HUES64 (cell line): ENCODE measurements at regions not wholly inside any gene's neighbourhood (a gene's known extent, or its start where the extent isn't known, plus 50 kb on each side); places are given as distances from the start of the nearest gene placed in this dataset.
"Not testable (repeated sequence)": the region's sequence is repeated elsewhere in the genome, so short reads cannot be mapped to it uniquely, and the experiment has no call there.

Source experiments
- H3K27ac ChIP-seq: 2 replicates; pipeline ENCODE4 v1.7.0; 2013; ENCODE audit warnings: low read depth, low read length, inconsistent platforms
- H3K27me3 ChIP-seq: 2 replicates; pipeline ENCODE4 v1.6.1; 2013; ENCODE audit warnings: mild to moderate bottlenecking, low read length; ENCODE audit not compliant: insufficient read depth
- H3K36me3 ChIP-seq: 2 replicates; pipeline ENCODE4 v1.6.1; 2013; ENCODE audit warnings: mild to moderate bottlenecking, low read length; ENCODE audit not compliant: insufficient read depth
- H3K4me1 ChIP-seq: 2 replicates; pipeline ENCODE4 v1.6.1; 2013; ENCODE audit warnings: mild to moderate bottlenecking, low read length, moderate library complexity; ENCODE audit not compliant: insufficient read depth
- H3K4me3 ChIP-seq: 2 replicates; pipeline ENCODE4 v1.5.1; 2013; ENCODE audit warnings: mild to moderate bottlenecking, low read length, moderate library complexity
- H3K9ac ChIP-seq: 2 replicates; pipeline ENCODE4 v1.6.1; 2013; ENCODE audit warnings: mild to moderate bottlenecking, low read depth, low read length
- H3K9me3 ChIP-seq: 2 replicates; pipeline ENCODE4 v1.6.1; 2013; ENCODE audit warnings: low read depth, low read length; ENCODE audit not compliant: insufficient read depth
- WGBS: fragments of 150-250, 120-280 bp; methylation state at CpG from one replicate; pipeline ENCODE4 v1.1.7; 2013; ENCODE audit warnings: missing lambda C conversion rate; 5-methylcytosine and 5-hydroxymethylcytosine counted together

DNA sequence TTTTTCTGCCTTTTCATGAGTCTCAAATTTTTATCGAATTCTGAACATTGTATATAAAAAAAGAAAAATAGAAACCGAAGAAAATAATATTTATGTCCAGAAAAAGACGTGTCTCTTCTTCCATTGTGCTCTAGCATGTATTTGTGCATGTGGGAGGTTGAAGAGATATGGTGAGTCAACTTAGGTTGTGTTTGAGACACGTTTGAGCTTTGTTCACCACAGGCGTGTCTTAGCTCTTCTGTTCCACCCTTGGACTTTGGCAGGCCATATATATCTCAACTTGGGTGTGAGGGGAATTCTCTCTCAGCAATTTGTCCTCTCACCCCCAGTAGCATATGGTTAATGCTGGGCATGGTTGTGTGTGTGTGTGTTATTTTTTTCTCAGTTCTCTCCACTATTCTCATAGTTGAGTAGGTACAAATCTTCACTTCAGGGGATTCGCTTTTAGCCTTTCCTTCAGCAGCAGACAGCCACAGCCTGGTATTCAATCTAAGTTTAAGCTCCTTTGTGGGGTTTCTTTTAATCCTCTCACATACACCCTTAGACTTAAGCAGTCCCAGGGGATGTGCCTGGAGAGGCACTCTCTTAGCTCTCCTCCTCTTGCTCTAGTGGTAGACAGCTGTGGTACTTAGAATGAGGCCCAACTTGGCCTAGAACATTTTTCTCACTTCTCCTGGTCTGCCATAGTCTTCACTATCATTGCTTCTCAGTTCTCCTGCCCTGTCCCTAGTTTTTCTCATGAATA lies 286.5 kb upstream of the RBMS3 start:
- 87% methylated on average over 4 of the region's 6 CpGs for WGBS

DNA sequence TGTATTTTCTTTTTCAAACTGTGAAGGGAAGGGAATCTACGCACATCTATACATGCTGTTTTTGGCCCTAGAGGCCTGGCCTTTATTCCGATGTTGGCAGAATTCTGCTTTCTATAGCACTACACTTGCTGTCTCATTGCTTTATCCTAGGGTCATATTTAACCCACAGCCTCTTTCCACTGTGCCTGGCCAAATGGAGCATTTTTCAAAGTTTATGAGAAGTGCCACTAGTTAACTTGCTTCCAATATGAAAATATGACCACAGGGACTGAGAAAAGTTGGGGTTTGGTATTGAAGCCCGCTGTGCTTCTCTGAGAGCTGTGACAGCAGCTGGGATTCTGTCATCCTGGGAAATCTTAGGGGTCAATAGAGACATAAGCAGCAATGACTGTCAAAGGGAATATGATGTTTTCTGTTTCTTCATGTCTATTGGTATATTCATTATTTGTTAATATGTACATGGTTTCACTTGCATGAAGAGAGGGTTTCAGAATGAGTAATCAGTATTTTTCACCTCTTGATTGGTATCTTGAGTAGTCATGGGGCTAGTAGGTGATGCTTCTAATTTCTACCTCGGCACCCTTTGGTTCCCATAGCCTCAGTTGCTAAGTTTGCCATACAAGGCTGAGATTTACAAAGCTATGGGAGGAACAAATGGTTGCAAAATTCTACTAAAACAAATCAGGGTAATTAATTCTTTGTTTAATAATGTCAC lies 275.8 kb upstream of the RBMS3 start:
- H3K4me3 ChIP-seq: no peak overlapping the region
- 98% methylated on average over 4 of the region's 4 CpGs for WGBS
- H3K9me3 ChIP-seq: no peaks in the 10 kb centered on the region
- H3K27ac ChIP-seq: no peak overlapping the region
- no peaks in the 10 kb centered on the region for H3K36me3 ChIP-seq
- H3K9ac ChIP-seq: no peak overlapping the region
- no peaks in the 10 kb centered on the region for H3K27me3 ChIP-seq
- H3K4me1 ChIP-seq: no peaks in the 10 kb centered on the region

More for the DNA sequence above, 286.5 kb upstream of the RBMS3 start:
- Histone ChIP-seq H3K36me3 (no peaks in the 10 kb centered on the region), H3K4me1 (no peaks in the 10 kb centered on the region), H3K27ac (no peak overlapping the region), H3K9me3 (peaks cover 5% of the 10 kb centered on the region; the same call in 1 of the 2 replicates), H3K4me3 (no peak overlapping the region), H3K27me3 (no peaks in the 10 kb centered on the region), H3K9ac (no peak overlapping the region)

DNA sequence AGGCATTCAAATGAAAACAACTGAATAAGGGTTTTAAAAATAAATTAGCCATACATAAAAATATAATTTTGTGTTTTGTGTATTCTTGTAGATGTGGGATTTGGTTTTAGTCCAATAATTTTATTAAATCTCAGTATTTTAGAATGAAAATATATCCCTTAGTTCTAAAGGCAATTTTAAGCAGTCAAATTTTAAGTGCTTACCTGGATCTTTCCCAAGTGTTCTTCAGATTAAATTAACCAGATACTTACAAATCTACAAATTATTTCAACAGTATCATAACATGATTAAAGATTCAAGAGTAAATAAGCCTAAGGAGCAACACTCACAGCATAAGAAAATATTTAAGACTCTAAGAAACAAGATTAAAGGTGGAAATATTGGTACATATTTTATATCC lies 275.0 kb upstream of the RBMS3 start:
- H3K27me3 ChIP-seq: no peaks in the 10 kb centered on the region
- no peaks in the 10 kb centered on the region for H3K36me3 ChIP-seq
- H3K27ac ChIP-seq: no peak overlapping the region
- H3K4me1 ChIP-seq: no peaks in the 10 kb centered on the region
- no peaks in the 10 kb centered on the region for H3K9me3 ChIP-seq
- H3K9ac ChIP-seq: no peak overlapping the region
- no peak overlapping the region for H3K4me3 ChIP-seq

DNA sequence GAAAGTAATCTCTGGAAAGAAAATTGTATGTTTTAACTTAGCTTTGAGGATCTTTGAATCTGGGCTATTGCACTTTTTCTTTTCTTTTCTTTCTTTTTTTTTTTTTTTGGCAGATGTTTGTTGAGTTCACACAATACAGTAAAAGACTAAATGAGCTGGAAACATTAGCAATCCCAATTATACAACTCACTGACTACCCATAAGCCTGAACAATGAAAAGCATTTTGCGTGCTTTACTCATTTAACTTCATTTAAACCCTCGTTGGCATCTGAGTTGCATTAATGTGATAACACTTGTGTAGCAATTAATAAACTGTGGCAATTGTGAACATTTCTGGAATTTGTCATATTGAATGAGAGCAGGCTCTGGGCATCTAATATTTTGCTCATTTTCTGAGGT lies 269.4 kb upstream of the RBMS3 start:
- Histone ChIP-seq H3K27ac (no peak overlapping the region), H3K4me1 (no peaks in the 10 kb centered on the region), H3K9me3 (no peaks in the 10 kb centered on the region), H3K27me3 (no peaks in the 10 kb centered on the region), H3K36me3 (no peaks in the 10 kb centered on the region), H3K9ac (no peak overlapping the region), H3K4me3 (no peak overlapping the region)
- 89% methylated on average over 1 of the region's 2 CpGs for WGBS

DNA sequence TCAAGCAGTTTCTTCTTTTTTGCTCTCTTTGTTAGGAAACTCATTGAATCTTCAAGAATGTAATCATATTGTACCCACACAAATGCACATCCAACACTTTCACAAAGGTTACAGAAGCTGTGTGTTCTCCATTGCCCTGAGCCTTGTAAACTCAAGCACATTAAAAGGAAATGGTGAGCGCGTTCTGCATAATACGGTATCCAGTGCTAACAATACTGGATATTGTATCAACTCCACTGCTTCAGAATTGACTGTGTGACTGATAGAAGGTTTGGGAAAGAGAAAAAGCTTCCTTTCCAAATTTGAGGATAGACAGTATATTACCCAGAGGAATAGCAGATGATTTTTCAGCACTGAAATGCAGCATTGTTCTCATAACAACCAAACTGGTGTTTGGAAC lies 268.9 kb upstream of the RBMS3 start:
- no peaks in the 10 kb centered on the region for H3K9me3 ChIP-seq
- H3K27me3 ChIP-seq: no peaks in the 10 kb centered on the region
- no peaks in the 10 kb centered on the region for H3K36me3 ChIP-seq
- H3K9ac ChIP-seq: no peak overlapping the region
- no peak overlapping the region for H3K4me3 ChIP-seq
- no peak overlapping the region for H3K27ac ChIP-seq
- H3K4me1 ChIP-seq: no peaks in the 10 kb centered on the region
- whole genome bisulfite sequencing: 91% methylated on average over 3 of the region's 3 CpGs

DNA sequence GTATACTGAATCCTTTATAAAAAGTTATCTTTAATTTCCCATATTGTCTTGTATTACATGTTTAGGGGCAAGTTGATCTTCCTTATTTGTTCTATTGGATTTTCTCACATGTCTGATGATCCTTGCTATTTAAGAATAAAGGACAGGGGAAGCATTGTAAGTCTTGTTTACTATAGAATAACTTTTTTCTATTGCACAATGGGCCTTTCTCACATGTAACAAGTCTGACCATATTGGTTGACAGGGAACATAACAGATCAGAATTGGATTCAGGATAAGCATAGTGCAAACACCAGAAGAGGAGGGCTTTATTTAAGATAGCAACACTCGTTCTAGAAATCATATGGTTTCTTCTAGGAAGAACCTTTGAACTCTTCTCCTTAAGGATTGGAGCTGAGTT lies 257.9 kb upstream of the RBMS3 start:
- WGBS: 89% methylated on average over 1 of the region's 1 CpG
- H3K27me3 ChIP-seq: no peaks in the 10 kb centered on the region
- no peak overlapping the region for H3K9ac ChIP-seq
- no peak overlapping the region for H3K4me3 ChIP-seq
- no peaks in the 10 kb centered on the region for H3K9me3 ChIP-seq
- no peaks in the 10 kb centered on the region for H3K4me1 ChIP-seq
- H3K27ac ChIP-seq: no peak overlapping the region
- H3K36me3 ChIP-seq: no peaks in the 10 kb centered on the region

DNA sequence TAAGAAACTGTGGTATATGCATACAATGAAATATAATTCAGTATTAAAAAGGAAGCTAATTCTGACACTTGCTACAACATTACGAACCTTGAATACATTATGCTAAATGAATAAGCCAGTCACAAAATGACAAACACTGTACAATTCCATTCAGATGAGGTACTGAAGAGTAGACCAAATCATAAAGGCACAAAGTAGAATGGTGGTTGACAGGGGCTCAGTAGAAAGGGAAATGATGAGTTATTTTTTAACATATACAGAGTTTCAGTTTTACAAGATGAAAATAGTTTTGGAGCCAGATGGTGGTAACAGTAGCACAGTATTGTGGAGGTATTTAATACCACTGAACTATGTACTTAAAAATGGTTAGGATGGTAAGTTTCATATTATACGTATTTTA lies 254.6 kb upstream of the RBMS3 start:
- Histone ChIP-seq H3K4me1 (no peaks in the 10 kb centered on the region), H3K4me3 (no peak overlapping the region), H3K9me3 (no peaks in the 10 kb centered on the region), H3K36me3 (no peaks in the 10 kb centered on the region), H3K27me3 (no peaks in the 10 kb centered on the region), H3K9ac (no peak overlapping the region), H3K27ac (no peak overlapping the region)
- WGBS: 100% methylated on average over 1 of the region's 2 CpGs

DNA sequence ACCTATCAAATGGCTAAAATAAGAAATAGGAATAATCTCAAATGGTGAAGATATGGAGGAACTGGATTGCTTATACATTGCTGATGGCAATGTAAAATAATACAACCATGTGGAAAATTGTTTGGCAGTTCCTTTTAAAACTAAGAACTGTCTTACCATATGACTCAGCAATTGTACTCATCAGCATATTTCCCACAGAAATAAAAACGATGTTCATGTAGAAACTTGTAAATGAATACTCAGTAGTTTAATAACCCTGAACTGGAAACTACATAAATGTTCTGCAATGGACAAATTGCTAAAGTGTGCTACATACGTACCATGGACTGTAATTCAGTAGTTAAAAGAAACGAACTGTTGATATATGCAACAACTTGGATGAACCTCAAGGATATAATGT lies 253.9 kb upstream of the RBMS3 start:
- no peak overlapping the region for H3K4me3 ChIP-seq
- no peaks in the 10 kb centered on the region for H3K36me3 ChIP-seq
- no peak overlapping the region for H3K27ac ChIP-seq
- H3K27me3 ChIP-seq: no peaks in the 10 kb centered on the region
- no peaks in the 10 kb centered on the region for H3K9me3 ChIP-seq
- no peaks in the 10 kb centered on the region for H3K4me1 ChIP-seq
- 90% methylated on average over 2 of the region's 3 CpGs for WGBS
- H3K9ac ChIP-seq: no peak overlapping the region

DNA sequence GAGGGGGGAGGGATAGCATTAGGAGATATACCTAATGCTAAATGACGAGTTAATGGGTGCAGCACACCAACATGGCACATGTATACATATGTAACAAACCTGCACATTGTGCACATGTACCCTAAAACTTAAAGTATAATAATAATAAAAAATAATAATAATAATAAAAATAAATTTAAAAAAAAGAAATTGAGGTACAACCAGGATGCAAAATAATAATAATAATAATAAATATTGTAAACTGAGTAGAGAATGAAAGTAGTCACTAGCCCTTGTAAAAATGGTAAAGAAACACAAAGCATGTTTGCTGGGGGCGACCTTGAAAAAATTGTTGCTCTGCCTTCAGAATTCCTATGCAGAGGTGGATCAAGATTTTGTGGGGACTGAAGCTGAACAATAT lies 249.7 kb upstream of the RBMS3 start:
- not testable (repeated sequence) for H3K9ac ChIP-seq, H3K4me3 ChIP-seq, H3K27me3 ChIP-seq, H3K9me3 ChIP-seq, H3K36me3 ChIP-seq, H3K4me1 ChIP-seq, H3K27ac ChIP-seq
- 91% methylated on average over 1 of the region's 2 CpGs for WGBS

DNA sequence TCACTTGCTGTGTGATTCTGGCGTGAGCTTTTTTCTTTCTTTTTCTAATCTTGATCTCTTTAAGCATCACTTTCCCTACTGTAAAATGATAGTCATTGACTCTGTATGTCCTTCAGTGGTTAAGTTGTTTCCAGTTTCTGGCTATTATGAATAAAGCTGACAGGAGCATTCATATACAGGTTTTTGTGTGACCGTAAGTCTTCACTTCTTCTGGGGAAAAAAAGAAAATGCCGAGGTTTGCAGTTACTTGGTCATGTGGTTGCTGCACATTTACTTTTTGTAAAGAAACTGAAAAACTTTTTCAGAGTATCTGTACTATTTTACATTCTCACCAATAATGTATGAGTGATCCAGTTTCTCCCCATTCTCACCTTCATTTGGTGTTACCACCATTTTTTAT lies 247.4 kb upstream of the RBMS3 start:
- Histone ChIP-seq H3K4me3 (no peak overlapping the region), H3K9me3 (no peaks in the 10 kb centered on the region), H3K27me3 (no peaks in the 10 kb centered on the region), H3K36me3 (no peaks in the 10 kb centered on the region), H3K27ac (no peak overlapping the region), H3K4me1 (no peaks in the 10 kb centered on the region), H3K9ac (no peak overlapping the region)
- WGBS: 90% methylated on average over 3 of the region's 3 CpGs

DNA sequence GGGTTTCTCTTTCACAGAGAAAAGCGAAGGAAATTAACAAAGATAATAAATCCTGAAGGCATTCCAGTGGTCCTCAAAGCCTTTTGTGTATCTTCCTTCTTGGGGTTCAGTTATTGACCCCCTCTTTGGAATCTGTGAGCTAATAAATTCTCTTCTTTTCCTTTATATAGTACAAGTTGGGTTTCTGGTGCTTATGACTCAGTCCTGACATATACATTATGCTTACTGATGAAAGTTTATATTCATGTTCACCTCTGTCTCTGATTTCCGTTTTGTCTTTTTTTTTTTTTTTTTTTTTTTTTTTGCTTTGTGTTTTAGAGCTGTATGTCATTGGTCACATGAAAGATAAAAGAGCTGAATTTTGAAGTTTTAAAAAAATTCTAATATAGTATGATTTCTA lies 230.7 kb upstream of the RBMS3 start:
- Histone ChIP-seq H3K36me3 (no peaks in the 10 kb centered on the region), H3K9ac (no peak overlapping the region), H3K4me3 (no peak overlapping the region), H3K4me1 (peaks cover 4% of the 10 kb centered on the region), H3K27ac (no peak overlapping the region), H3K27me3 (no peaks in the 10 kb centered on the region), H3K9me3 (no peaks in the 10 kb centered on the region)
- 100% methylated on average over 1 of the region's 2 CpGs for WGBS
